Brain microvascular endothelial cell (primary cell): ENCODE measurements at regions not wholly inside any gene's neighbourhood (a gene's known extent, or its start where the extent isn't known, plus 50 kb on each side); places are given as distances from the start of the nearest gene placed in this dataset.
A peak's percentile ranks its signal among the peaks of the same experiment; 100 is the strongest.
"Not testable (repeated sequence)": the region's sequence is repeated elsewhere in the genome, so short reads cannot be mapped to it uniquely, and the experiment has no call there.

Experiments used
- DNase-seq: peaks from one replicate; pipeline ENCODE4 v3.0.0-alpha.2; 2020
- H3K27ac ChIP-seq: fragments of 250-450 bp; sonication (Bioruptor Pico); 2 replicates; pipeline ENCODE4 v1.5.1; 2020; ENCODE audit warnings: mild to moderate bottlenecking, moderate library complexity
- H3K27me3 ChIP-seq: fragments of 250-450 bp; sonication (Bioruptor Pico); replicated peaks from 2 replicates; pipeline ENCODE4 v1.5.1; 2020; ENCODE audit warnings: mild to moderate bottlenecking
- H3K36me3 ChIP-seq: fragments of 250-450 bp; sonication (Bioruptor Pico); replicated peaks from 2 replicates; pipeline ENCODE4 v1.5.1; 2020; ENCODE audit warnings: mild to moderate bottlenecking
- H3K4me3 ChIP-seq: 2 replicates; pipeline ENCODE4 v1.5.1; 2011; ENCODE audit warnings: low read depth, mild to moderate bottlenecking, control low read depth, low read length, moderate library complexity
- in situ Hi-C: cut with HindIII; loops from 2 replicates; pipeline ENCODE4 v1.10.0; 2017; ENCODE audit warnings: low sequenced_read_pairs, low pct_ligation_motif_present
- TF ChIP-seq, protein P1 (sequence below): IDR thresholded peaks from 2 replicates; pipeline ENCODE4 v1.5.1; 2011; ENCODE audit warnings: low read depth, mild to moderate bottlenecking, moderate library complexity, low read length, control low read depth, inconsistent platforms; ENCODE audit errors: missing control alignments

DNA sequence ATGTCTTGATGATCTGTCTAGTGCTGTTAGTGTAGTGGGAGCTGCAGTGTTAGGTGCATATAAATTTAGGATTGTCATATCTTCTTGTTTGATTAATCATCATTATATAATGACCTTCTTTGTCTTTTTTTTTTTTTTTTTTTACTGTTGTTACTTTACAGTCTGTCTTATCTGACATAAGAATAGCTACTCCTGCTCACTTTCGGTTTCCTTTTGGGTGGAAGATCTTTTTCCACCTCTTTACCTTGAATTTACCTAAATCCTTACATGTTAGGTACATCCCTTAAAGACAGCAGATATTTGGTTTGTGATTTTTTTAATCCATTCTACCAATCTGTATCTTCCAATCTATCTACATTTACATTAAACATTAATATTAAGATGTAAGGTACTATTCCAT, 113.6 kb upstream of the PCLO start:
- Histone ChIP-seq H3K4me3 (no peak overlapping the region), H3K27ac (no peak overlapping the region), H3K27me3 (no peaks in the 10 kb centered on the region), H3K36me3 (no peaks in the 10 kb centered on the region)
- in situ Hi-C loops = no loop called here
- no peak for DNase-seq
- TF ChIP-seq, protein P1, sequence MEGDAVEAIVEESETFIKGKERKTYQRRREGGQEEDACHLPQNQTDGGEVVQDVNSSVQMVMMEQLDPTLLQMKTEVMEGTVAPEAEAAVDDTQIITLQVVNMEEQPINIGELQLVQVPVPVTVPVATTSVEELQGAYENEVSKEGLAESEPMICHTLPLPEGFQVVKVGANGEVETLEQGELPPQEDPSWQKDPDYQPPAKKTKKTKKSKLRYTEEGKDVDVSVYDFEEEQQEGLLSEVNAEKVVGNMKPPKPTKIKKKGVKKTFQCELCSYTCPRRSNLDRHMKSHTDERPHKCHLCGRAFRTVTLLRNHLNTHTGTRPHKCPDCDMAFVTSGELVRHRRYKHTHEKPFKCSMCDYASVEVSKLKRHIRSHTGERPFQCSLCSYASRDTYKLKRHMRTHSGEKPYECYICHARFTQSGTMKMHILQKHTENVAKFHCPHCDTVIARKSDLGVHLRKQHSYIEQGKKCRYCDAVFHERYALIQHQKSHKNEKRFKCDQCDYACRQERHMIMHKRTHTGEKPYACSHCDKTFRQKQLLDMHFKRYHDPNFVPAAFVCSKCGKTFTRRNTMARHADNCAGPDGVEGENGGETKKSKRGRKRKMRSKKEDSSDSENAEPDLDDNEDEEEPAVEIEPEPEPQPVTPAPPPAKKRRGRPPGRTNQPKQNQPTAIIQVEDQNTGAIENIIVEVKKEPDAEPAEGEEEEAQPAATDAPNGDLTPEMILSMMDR = no peak

DNA sequence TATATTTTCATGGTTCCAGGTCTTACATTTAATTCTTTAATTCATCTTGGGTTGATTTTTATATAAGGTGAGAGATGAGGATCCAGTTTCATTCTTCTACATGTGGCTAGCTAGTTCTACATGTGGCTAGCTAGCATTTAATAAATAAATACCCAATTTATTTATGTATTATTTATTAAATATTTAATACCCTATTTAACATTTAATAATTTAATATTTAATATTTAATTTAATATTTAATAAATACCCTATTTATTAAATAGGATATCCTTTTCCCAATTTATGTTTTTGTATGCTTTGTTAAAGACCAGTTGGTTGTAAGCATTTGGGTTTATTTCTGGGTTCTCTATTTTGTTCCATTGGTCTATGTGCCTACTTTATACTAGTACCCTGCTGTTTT, 111.0 kb upstream of the PCLO start:
- no peak for DNase-seq
- H3K4me3 ChIP-seq = no peak overlapping the region

DNA sequence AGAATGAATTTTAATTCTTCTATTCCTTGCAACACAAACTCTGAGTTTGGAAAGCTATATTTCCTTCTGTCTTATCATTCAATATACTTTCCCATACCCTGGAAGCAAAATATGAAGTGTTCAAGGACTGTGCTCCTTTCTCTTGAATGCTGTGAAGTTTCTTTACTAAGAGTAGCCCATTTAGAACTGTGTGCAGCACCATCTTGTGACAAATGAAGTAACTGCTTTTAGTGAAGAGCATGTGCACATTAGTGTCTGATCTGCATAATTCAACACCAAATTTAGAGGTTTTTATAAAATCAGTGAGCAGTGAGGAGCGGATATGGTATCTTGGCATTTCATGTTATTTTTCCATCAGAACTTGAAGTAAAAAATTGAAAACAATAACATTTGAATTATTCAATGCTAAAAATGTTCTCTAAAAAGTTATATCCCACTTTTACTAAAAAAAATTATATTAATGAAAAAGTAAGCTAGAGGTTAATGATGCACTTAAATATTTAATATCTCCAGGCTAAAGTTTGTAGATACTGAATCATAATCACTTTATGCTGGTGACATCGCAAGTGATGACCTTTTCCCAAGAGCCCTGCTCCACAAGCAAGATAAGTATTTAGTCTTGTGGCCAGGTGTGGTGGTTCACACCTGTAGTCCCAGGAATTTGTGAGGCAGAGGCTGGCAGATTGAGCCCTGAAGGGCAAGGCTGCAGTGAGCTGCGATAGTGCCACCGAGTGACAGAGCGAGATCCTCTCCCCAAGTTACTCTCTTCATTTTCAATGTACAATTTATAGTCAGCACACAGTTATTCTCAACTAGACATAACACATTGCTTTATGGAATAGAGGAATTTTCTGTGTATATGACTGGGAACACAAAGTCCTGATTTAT, 108.8 kb upstream of the PCLO start:
- Histone ChIP-seq H3K27me3 (no peaks in the 10 kb centered on the region), H3K36me3 (no peaks in the 10 kb centered on the region), H3K27ac (no peak overlapping the region), H3K4me3 (no peak overlapping the region)
- TF ChIP-seq, protein P1 = peak; percentile 56
- peak; percentile 34 for DNase-seq
- in situ Hi-C loops = no loop called here

More for the DNA sequence above, 111.0 kb upstream of the PCLO start:
- in situ Hi-C loops = no loop called here
- H3K27ac ChIP-seq = no peak overlapping the region
- TF ChIP-seq, protein P1 = no peak
- no peaks in the 10 kb centered on the region for H3K27me3 ChIP-seq
- no peaks in the 10 kb centered on the region for H3K36me3 ChIP-seq

DNA sequence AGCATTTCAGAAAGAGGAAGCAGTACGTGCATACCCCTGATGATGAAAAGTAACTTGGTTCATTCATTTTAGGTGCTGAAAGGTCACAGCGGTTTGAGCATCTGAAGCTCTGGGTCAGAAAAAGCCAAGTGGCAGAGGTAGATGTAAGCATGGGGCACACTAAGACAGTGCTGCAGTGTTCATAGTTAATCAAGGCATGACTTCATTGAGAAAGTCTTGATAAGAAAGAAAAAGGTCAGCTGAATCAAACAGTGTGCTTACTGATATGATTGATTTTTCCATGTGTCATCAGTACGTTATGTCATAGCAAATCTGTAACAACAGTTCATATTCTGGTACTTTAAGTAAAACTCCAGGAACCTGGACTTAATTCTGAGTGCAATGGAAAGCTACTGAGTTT, 107.7 kb upstream of the PCLO start:
- Histone ChIP-seq H3K27ac (no peak overlapping the region), H3K36me3 (no peaks in the 10 kb centered on the region)
- in situ Hi-C loops = no loop called here

DNA sequence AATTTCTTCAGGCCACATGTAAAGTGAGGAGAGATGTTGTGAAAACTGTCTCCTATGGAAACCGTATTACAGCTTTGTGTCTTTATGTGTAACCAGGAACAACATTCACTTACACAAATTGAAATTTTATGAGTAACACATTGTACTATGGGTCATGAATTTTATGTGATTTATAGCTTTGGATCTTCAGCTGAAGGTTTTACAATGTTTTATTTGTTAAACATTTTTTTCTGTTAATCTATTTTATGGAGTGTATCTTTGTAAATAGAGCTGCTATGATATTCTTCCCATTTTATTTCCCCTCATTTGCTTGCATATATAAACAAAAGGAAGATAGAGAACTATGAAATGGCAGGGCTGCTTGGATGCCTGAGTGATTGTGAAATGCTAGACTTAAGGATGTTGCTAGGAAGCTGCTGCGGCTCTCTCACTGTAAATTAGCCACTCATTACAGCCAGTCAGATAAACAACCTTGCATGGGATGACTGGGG, 104.5 kb upstream of the PCLO start:
- Histone ChIP-seq H3K27me3 (no peaks in the 10 kb centered on the region), H3K27ac (no peak overlapping the region), H3K36me3 (no peaks in the 10 kb centered on the region), H3K4me3 (no peak overlapping the region)
- in situ Hi-C loops = no loop called here
- DNase-seq = no peak
- TF ChIP-seq, protein P1 = no peak

More for the DNA sequence above, 107.7 kb upstream of the PCLO start:
- TF ChIP-seq, protein P1 = no peak
- no peak for DNase-seq
- Histone ChIP-seq H3K4me3 (no peak overlapping the region), H3K27me3 (no peaks in the 10 kb centered on the region)

DNA sequence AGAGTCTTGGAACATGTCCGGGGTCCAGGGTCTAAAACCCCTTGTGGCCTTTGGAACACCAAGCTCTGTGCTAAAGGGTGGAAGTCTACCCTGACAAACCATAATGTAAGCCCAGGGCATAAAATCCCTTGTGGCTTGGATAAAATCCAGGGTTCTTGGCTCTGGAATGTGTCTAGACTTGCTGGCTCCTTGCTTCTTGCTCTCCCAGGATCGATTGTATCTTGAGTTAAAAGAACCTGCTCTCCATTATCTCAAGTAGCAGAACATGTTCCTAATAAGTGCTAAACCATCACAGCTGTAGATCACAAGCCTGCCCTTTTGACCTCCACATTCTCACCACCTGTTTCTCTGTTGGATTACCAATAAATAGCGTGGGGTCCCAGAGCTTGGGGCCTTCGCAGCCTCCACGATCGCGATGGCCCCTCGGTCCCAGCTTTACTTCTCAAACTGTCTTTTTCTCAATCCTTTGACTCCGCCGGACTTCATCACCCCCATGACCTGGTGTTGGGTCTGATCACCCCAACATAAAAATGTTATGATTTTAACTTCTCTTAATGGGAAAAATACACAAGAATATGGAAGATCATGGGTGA, 100.9 kb upstream of the PCLO start:
- H3K36me3 ChIP-seq, H3K4me3 ChIP-seq, in situ Hi-C loops, H3K27ac ChIP-seq, H3K27me3 ChIP-seq: not testable (repeated sequence)
- peak; percentile 70 for DNase-seq
